Endodermal cell (in vitro differentiated cells): ENCODE measurements at regions not wholly inside any gene's neighbourhood (a gene's known extent, or its start where the extent isn't known, plus 50 kb on each side); places are given as distances from the start of the nearest gene placed in this dataset.
A peak's percentile ranks its signal among the peaks of the same experiment; 100 is the strongest.

Source experiments
- DNase-seq: peaks from one replicate; pipeline ENCODE4 v3.0.0-alpha.2; 2017
- H3K27ac ChIP-seq: 2 replicates; pipeline ENCODE4 v1.5.1; 2013; ENCODE audit warnings: mild to moderate bottlenecking, low read depth, low read length, moderate library complexity
- H3K27me3 ChIP-seq: 2 replicates; pipeline ENCODE4 v1.6.1; 2013; ENCODE audit warnings: mild to moderate bottlenecking, low read length, moderate library complexity; ENCODE audit not compliant: insufficient read depth, control insufficient read depth, poor library complexity, severe bottlenecking
- H3K36me3 ChIP-seq: 2 replicates; pipeline ENCODE4 v1.7.0; 2013; ENCODE audit warnings: mild to moderate bottlenecking, low read length, moderate library complexity; ENCODE audit not compliant: control insufficient read depth, insufficient read depth
- H3K4me1 ChIP-seq: one replicate; pipeline ENCODE4 v1.7.0; 2013; ENCODE audit warnings: low read length; ENCODE audit not compliant: control insufficient read depth, insufficient read depth
- H3K4me3 ChIP-seq: 2 replicates; pipeline ENCODE4 v1.5.1; 2013; ENCODE audit warnings: mild to moderate bottlenecking, low read length, moderate library complexity
- H3K9ac ChIP-seq: 2 replicates; pipeline ENCODE4 v1.6.1; 2013; ENCODE audit warnings: mild to moderate bottlenecking, low read length, moderate library complexity; ENCODE audit not compliant: poor library complexity, severe bottlenecking; ENCODE audit errors: extremely low read depth
- H3K9me3 ChIP-seq: 2 replicates; pipeline ENCODE4 v1.6.1; 2013; ENCODE audit warnings: mild to moderate bottlenecking, low read length, moderate library complexity; ENCODE audit not compliant: control insufficient read depth
- H3K27ac Mint-ChIP-seq: 2 replicates; pipeline ENCODE4 v1.8.0; 2020; ENCODE audit warnings: mixed read lengths
- H3K27me3 Mint-ChIP-seq: 2 replicates; pipeline ENCODE4 v1.8.0; 2021; ENCODE audit warnings: mild to moderate bottlenecking, mixed read lengths; ENCODE audit not compliant: insufficient read depth
- H3K36me3 Mint-ChIP-seq: 2 replicates; pipeline ENCODE4 v1.8.0; 2020; ENCODE audit warnings: low read depth, mixed read lengths
- H3K4me1 Mint-ChIP-seq: 2 replicates; pipeline ENCODE4 v1.8.0; 2020; ENCODE audit warnings: mixed read lengths
- H3K4me3 Mint-ChIP-seq: 2 replicates; pipeline ENCODE4 v1.8.0; 2020; ENCODE audit warnings: mild to moderate bottlenecking, moderate library complexity, mixed read lengths
- H3K9me3 Mint-ChIP-seq: 2 replicates; pipeline ENCODE4 v1.8.0; 2020; ENCODE audit warnings: mild to moderate bottlenecking, mixed read lengths
- CTCF ChIP-seq: fragments of 200-600 bp; sonication (generic); conservative IDR thresholded peaks from 2 replicates; pipeline ENCODE4 v1.5.0; 2021; ENCODE audit warnings: antibody characterized with exemption, mild to moderate bottlenecking
- WGBS, 2 experiments: methylation state at CpG; one replicate each; pipeline versions ENCODE4 v1.1.5 to v1.1.7; 2013; ENCODE audit warnings: missing lambda C conversion rate in 2 of 2, mixed read lengths in 1 of 2; ENCODE audit not compliant: insufficient coverage in 1 of 2, insufficient read length in 1 of 2; 5-methylcytosine and 5-hydroxymethylcytosine counted together

DNA sequence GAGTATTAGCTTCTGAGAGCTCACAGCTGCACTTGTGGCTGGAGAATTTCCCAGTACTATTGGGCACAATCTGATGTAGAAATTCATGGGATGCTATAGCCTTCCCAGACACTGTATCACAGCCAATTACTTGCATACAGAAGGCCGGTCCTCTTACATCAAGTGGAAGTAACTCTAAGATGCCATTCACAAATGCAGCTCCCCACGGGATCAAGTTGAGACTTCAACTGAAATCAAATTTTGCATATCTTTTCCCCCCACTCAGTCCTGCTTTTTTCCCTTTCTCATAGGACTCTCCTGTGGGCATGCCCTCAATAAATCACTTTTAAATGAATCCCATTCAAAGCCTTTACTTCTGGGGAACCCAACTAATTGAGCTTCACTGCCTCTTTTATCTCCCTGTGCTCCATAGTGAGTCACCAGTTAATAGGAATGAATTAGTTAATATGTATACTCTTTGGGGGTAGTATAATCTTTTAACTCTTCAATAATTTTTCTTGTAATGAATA, 1970.8 kb downstream of the OLFM4 start:
- peaks cover 4% of the 10 kb centered on the region for H3K36me3 ChIP-seq
- peaks cover 21% of the 10 kb centered on the region for H3K4me1 ChIP-seq
- H3K27ac ChIP-seq, result no peak overlapping the region
- H3K4me1 Mint-ChIP-seq, result peaks cover 20% of the 10 kb centered on the region
- peaks cover 54% of the 10 kb centered on the region for H3K9me3 ChIP-seq
- TF ChIP-seq CTCF, result no peak
- peak overlapping the region; percentile 62 for H3K4me3 ChIP-seq
- H3K36me3 Mint-ChIP-seq, result peaks cover 26% of the 10 kb centered on the region
- H3K27me3 Mint-ChIP-seq, result no peaks in the 10 kb centered on the region
- WGBS, 2 experiments, result 92 to 93% methylated on average over 2 of the region's 2 CpGs
- DNase-seq, result no peak
- H3K27ac Mint-ChIP-seq, result no peak overlapping the region
- peaks cover 57% of the 10 kb centered on the region for H3K9me3 Mint-ChIP-seq
- H3K27me3 ChIP-seq, result no peaks in the 10 kb centered on the region
- no peak overlapping the region for H3K4me3 Mint-ChIP-seq
- H3K9ac ChIP-seq, result no peak overlapping the region

- TF ChIP-seq CTCF, result no peak
- peaks cover 21% of the 10 kb centered on the region for H3K4me1 ChIP-seq
- peaks cover 54% of the 10 kb centered on the region for H3K9me3 ChIP-seq
- Mint-ChIP-seq H3K9me3 (peaks cover 61% of the 10 kb centered on the region), H3K4me3 (no peak overlapping the region), H3K4me1 (peaks cover 20% of the 10 kb centered on the region), H3K27ac (peak overlapping the region; percentile 33), H3K36me3 (peaks cover 26% of the 10 kb centered on the region), H3K27me3 (no peaks in the 10 kb centered on the region)
- 48 to 59% methylated on average over 3 of the region's 3 CpGs for WGBS, 2 experiments
- H3K27ac ChIP-seq, result no peak overlapping the region
- H3K4me3 ChIP-seq, result peak overlapping the region; percentile 62
- peaks cover 4% of the 10 kb centered on the region for H3K36me3 ChIP-seq
- DNase-seq, result peak; percentile 66
- no peaks in the 10 kb centered on the region for H3K27me3 ChIP-seq
- H3K9ac ChIP-seq, result no peak overlapping the region
These were observed 1971.4 kb downstream of the OLFM4 start for GRCh38 chr13:55000043-55000442.

DNA sequence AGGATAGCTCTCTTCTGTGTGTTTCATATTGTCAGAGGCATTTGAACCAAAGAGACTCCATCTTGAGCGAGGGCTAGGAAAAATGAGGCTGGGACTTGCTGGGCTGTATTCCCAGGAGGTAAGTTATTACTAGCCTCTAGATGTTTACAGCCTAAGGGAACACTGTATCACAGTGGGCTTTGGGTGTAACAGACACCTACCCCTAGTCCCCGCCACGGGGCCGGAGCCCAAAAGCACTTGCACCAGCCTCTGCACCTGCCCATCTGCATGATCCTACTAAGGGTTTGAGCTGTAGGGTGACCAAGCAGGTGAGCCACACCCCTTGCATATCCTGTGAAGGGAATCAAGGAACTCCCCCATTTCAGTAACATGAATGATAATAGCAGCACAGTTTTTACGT, 1972.2 kb downstream of the OLFM4 start:
- Histone ChIP-seq H3K36me3 (peaks cover 3% of the 10 kb centered on the region), H3K4me1 (peaks cover 21% of the 10 kb centered on the region), H3K27me3 (no peaks in the 10 kb centered on the region), H3K4me3 (peak overlapping the region; percentile 64), H3K9me3 (peaks cover 52% of the 10 kb centered on the region), H3K9ac (no peak overlapping the region), H3K27ac (no peak overlapping the region)
- no peaks in the 10 kb centered on the region for H3K27me3 Mint-ChIP-seq
- WGBS, 2 experiments, result 83 to 100% methylated on average over 1 to 4 of the region's 5 CpGs
- peak; percentile 69 for DNase-seq
- peaks cover 20% of the 10 kb centered on the region for H3K4me1 Mint-ChIP-seq
- TF ChIP-seq CTCF, result no peak
- no peak overlapping the region for H3K4me3 Mint-ChIP-seq
- peaks cover 64% of the 10 kb centered on the region for H3K9me3 Mint-ChIP-seq
- no peak overlapping the region for H3K27ac Mint-ChIP-seq
- H3K36me3 Mint-ChIP-seq, result peaks cover 25% of the 10 kb centered on the region
